ENCODE measurements at regions not wholly inside any gene's neighbourhood (a gene's known extent, or its start where the extent isn't known, plus 50 kb on each side); places are given as distances from the start of the nearest gene placed in this dataset.
"Not testable (repeated sequence)": the region's sequence is repeated elsewhere in the genome, so short reads cannot be mapped to it uniquely, and the experiment has no call there.

GRCh38 chr4:149987330-149988086 is 90.7 kb upstream of the DCLK2 start:
- DNase-seq = no peak

GRCh38 chr4:149988087-149988410 is 90.2 kb upstream of the DCLK2 start:
- no peak for DNase-seq

DNA sequence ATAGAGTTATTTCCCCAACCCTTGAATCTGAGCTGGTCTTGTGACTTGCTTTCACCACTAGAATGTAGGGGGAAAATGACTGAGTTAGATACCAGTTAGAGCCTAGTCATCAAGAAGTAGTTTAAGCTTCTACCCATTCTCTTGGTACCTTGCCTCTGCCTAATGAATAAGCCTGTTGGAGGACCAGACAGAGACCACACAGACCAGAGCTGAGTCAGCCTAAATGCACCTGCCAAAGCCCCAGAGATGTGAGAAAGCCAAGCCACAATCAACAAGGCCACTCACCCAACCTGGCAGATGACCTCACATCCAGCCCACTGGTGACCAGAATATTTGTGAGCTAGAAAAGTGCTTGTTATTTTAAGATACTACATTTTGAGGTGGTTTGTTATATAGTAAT is 85.2 kb upstream of the DCLK2 start:
- DNase-seq = no peak

DNA sequence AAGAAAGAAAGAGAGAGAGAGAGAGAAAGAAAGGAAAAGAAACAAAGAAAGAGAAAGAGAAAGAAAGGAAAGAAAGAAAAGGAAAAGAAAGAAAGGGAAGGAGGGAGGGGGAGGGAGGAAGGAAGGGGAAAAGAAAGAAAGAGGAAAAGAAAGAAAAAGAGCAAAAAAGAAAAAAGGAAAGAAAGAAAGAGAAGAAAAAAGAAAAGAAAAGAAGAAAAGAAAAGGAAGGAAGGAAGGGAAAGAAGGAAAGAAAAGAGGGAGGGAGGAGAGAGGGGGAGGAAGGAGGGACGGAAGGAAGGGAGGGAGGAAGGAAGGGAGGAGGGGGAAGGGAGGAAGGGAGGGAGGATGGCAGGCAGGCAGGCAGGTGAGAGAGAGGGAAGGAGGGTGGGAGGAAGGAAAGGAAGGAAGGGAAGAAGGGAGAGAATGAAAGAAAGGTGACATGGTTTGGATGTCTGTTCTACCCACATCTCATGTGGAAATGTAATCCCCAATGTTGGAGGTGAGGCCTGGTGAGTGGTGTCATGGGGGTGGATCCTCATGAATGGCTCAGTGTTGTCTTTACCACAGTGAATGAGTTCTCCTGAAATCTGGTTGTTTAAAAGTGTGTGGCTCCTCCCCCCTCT is 83.0 kb upstream of the DCLK2 start:
- DNase-seq = no peak

GRCh38 chr4:149997881-149998421 is 80.3 kb upstream of the DCLK2 start:
- DNase-seq = peak; percentile 8

DNA sequence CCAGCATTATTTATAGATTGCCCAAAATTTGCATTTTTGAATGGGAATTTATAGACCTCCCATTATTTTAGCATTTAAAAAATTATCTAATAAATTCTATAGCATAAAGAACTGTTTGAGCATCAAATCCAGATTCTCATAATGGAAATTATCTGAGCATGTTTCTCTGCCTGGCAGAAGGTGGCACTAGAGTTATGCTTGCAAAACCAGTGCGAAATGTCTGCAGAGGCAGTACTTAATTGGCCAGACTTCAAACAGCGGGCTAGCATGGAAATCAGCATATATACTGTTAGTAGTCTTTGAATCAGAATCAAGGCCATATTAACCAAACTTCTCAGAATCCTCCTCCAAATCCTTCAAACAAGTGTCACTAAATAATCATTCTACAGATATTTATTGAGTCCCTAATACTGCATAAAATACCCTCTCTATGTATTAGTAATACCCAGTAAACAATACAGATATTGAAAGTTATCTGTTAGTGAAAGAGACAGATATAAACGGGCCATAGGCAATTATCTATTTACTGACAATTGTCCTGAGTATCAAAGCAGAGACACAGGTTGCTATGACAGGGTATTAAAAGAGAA is 78.7 kb upstream of the DCLK2 start:
- no peak for DNase-seq

DNA sequence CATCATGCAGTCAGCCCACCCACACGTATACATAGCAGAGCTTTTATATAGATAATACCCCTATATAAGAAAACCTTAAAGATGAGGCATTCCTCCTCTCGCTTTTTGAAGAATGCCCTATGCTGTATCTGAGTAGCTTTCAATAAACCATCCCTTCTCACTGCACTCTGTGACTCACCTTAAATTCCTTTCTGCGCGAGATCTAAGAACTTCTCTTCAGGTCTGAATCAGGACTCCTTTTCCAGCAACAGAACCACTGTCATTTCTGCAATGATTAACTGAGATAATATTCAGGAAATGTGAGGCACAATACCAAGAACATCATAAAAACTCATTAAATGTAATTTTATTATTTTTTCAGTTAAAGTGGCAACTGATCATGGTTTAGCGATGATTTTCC is 76.4 kb upstream of the DCLK2 start:
- DNase-seq = no peak

GRCh38 chr4:150002561-150002960 is 75.7 kb upstream of the DCLK2 start:
- DNase-seq = no peak

- no peak for DNase-seq
Measured at GRCh38 chr4:150004481-150004880, 73.8 kb upstream of the DCLK2 start.

GRCh38 chr4:150005537-150005936 is 72.7 kb upstream of the DCLK2 start:
- DNase-seq = no peak

- no peak for DNase-seq
Measured at GRCh38 chr4:150006197-150006596, 72.0 kb upstream of the DCLK2 start.

- no peak for DNase-seq
Measured at GRCh38 chr4:150007512-150007911, 70.7 kb upstream of the DCLK2 start.

GRCh38 chr4:150008546-150008945 is 69.7 kb upstream of the DCLK2 start:
- DNase-seq = no peak

DNA sequence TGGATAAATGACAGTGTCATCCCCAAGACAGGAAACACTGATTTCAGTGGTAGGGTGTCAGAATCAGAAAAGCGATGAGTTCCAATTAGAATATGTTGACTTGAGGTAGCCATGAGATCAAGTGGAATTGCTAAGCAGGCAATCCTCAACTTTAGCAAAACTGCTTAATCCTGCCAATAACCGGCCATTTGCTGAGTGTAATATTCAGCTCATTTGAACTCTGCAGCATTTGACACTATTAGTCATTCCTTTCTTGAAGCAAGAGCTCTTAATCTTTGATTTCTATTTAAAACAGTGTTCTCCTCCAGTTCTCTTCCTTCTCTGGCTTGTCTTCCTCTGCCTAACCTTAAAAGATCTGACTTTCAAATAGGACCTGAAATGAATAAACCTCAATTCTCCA is 68.7 kb upstream of the DCLK2 start:
- no peak for DNase-seq

DNA sequence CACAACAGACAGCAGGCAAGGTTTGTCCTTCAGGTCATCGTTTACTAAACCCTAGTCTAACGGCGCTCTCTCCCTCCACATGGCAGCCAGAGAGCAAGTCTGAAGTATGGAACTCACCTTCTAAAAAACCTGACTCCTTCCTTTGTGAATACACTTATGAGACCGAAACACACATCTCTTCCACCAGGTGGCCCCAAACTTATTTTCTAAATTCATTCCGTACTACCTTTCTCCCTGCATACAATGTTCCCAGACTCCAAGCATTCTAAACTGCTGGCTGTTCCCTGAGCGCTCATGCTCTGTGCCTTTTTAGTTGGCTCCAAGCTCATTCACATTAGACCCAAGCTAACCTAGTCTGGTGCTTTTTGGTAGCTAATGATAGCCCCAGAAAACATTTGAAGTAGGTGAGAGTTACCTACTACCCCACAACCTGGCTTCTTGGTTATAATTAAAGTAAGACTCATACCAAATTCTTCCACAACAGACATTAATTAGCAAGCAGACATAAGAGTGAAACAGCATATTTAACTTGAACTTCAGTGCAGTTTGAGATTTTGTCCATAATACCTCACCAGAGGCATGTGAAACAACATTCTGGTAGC is 67.6 kb upstream of the DCLK2 start:
- DNase-seq = no peak

DNA sequence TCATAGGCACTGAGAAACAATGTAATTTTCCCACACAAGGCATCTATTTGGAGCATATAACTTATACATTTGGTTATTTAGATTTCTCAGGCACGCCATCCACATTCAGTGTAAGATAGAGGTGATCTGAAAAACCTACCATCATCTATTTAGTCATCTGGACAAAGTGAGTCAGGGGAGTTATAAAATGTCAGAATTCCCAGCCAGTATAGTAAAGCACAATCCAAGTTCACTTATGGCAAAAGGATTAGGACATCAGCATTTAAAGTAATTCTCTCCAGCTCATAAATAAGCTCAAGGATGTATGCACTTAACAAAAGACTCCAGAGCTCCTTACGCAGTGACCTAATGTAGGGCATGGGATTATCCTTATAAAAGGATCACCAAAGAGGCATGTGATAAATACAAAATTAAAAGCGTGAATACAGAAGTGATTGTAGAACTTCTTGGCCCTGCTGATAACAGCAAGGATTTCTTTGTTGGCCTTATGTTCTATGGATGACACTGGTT is 65.3 kb upstream of the DCLK2 start:
- DNase-seq = no peak

DNA sequence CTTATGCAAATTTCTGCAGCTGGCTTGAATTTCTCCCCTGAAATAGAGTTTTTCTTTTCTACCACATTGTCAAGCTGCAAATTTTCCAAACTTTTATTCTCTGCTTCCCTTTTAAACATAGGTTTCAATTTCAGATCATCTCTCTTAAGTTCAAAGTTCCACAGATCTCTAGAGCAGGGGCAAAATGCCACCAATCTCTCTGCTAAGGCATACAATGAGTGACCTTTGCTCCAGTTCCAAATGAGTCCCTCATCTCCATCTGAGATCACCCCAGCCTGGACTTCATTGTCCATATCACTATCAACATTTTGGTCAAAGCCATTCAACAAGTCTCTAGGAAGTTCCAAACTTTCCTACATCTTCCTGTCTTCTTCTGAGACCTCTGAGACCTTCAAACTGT is 62.3 kb upstream of the DCLK2 start:
- not testable (repeated sequence) for DNase-seq

DNA sequence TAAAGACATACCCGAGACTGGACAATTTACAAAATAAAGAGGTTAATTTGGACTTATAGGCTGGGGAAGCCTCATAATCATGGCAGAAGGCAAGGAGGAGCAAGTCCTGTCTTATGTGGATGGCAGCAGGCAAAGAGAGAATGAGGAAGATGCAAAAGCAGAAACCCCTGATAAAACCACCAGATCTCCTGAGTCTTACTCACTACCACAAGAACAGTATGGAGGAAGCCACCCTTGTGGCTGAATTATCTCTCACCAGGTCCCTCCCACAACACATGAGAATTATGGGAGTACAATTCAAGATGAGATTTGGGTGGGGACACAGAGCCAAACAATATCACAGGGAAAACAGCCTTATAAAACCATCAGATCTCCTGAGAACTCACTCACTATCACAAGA is 61.6 kb upstream of the DCLK2 start:
- not testable (repeated sequence) for DNase-seq

- DNase-seq = no peak
Measured at GRCh38 chr4:150018257-150018656, 60.0 kb upstream of the DCLK2 start.

DNA sequence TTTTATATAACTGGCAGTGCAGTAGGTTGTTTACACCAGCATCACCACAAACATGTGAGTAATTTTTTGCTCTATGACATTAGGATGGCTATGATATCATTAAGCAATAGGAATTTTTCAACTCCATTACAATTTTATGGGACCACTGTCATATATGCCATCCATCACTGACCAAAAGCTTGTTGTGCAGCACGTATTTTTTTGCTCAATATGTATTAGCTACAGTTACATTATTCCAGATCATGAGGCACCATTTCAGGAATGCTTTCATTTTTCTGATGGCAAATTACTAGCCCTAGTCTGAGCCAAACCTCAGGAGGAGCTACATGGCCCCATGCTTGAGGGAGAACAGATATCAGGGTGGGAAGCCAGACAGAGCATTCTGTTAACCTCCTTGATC is 56.8 kb upstream of the DCLK2 start:
- DNase-seq = no peak

- DNase-seq = no peak
Measured at GRCh38 chr4:150023489-150023888, 54.8 kb upstream of the DCLK2 start.

DNA sequence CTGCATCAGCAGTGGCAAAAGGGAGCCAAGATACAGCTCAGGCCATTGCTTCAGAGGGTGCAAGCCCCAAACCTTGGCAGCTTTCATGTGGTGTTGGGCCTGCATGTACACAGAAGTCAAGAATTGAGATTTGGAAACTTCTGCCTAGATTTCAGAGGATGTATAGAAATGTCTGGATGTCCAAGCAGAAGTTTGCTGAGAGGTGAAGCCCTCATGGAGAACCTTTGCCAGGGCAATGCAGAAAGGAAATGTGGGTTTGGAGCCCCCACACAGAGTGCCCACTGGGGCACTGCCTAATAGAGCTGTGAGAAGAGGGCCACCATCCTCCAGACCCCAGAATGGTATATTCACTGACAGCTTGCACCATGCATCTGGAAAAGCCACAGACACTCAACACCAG is 51.3 kb upstream of the DCLK2 start:
- DNase-seq = not testable (repeated sequence)

All from stimulated activated CD4-positive, alpha-beta T cell treated with anti-CD3 and anti-CD28 coated beads, Interleukin-1b, Interleukin-23, amount 100 ng/mL, for 48 hours (primary cell).